ENCODE measurements at regions not wholly inside any gene's neighbourhood (a gene's known extent, or its start where the extent isn't known, plus 50 kb on each side); places are given as distances from the start of the nearest gene placed in this dataset.

- Mint-ChIP-seq H3K4me1 (ENCODE audit: low read depth) (peaks cover 12% of the 10 kb centered on the region), H3K27me3 (ENCODE audit: low read depth) (no peaks in the 10 kb centered on the region), H3K9me3 (ENCODE audit: low read depth) (peaks cover 3% of the 10 kb centered on the region), H3K27ac (ENCODE audit: unreplicated experiment) (no peak overlapping the region), H3K4me3 (ENCODE audit: unreplicated experiment) (no peak overlapping the region), H3K36me3 (ENCODE audit: low read depth) (no peaks in the 10 kb centered on the region)
- TF ChIP-seq CTCF (IDR thresholded peaks at IDR 0.05), result no peak
- DNase-seq (ENCODE audit: low spot score), result no peak
Measured at GRCh38 chr13:79810669-79811068, 329.7 kb downstream of the NDFIP2 start.

- Mint-ChIP-seq H3K36me3 (ENCODE audit: low read depth) (no peaks in the 10 kb centered on the region), H3K4me1 (ENCODE audit: low read depth) (peaks cover 12% of the 10 kb centered on the region), H3K27me3 (ENCODE audit: low read depth) (no peaks in the 10 kb centered on the region), H3K27ac (ENCODE audit: unreplicated experiment) (no peak overlapping the region), H3K4me3 (ENCODE audit: unreplicated experiment) (no peak overlapping the region), H3K9me3 (ENCODE audit: low read depth) (peaks cover 3% of the 10 kb centered on the region)
- no peak for DNase-seq (ENCODE audit: low spot score)
- TF ChIP-seq CTCF (IDR thresholded peaks at IDR 0.05), result no peak
Measured at GRCh38 chr13:79810018-79810417, 329.1 kb downstream of the NDFIP2 start.

- no peak for DNase-seq (ENCODE audit: low spot score)
- H3K27ac Mint-ChIP-seq (ENCODE audit: unreplicated experiment), result no peak overlapping the region
- no peaks in the 10 kb centered on the region for H3K36me3 Mint-ChIP-seq (ENCODE audit: low read depth)
- no peak overlapping the region for H3K4me3 Mint-ChIP-seq (ENCODE audit: unreplicated experiment)
- H3K27me3 Mint-ChIP-seq (ENCODE audit: low read depth), result no peaks in the 10 kb centered on the region
- no peak for TF ChIP-seq CTCF (IDR thresholded peaks at IDR 0.05)
- H3K9me3 Mint-ChIP-seq (ENCODE audit: low read depth), result peaks cover under 1% of the 10 kb centered on the region
- peaks cover 12% of the 10 kb centered on the region for H3K4me1 Mint-ChIP-seq (ENCODE audit: low read depth)
Measured at GRCh38 chr13:79808475-79808874, 327.5 kb downstream of the NDFIP2 start.

DNA sequence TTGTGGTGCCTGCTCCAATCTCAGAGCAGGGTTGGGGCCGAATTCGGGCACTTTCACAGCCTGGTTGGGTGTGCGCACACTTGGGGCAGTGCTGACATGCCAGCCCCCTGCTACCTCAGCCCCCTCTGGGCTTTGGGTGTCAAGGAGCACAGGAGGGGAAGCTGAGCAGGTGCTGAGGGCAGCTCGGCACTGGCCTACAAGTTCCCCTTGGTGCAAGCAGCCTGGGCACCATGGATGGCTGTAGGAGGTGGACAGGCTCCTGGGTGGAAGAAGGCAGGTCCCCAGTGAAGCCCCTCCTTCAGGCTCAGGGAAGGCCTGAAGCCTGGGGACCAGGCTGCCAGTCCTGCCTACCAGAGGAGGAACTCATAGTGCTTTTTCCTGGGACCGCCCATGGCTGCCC is 326.6 kb downstream of the NDFIP2 start:
- Mint-ChIP-seq H3K4me1 (ENCODE audit: low read depth) (peaks cover 12% of the 10 kb centered on the region), H3K27me3 (ENCODE audit: low read depth) (no peaks in the 10 kb centered on the region), H3K36me3 (ENCODE audit: low read depth) (no peaks in the 10 kb centered on the region), H3K9me3 (ENCODE audit: low read depth) (no peaks in the 10 kb centered on the region), H3K4me3 (ENCODE audit: unreplicated experiment) (no peak overlapping the region), H3K27ac (ENCODE audit: unreplicated experiment) (no peak overlapping the region)
- no peak for TF ChIP-seq CTCF (IDR thresholded peaks at IDR 0.05)
- DNase-seq (ENCODE audit: low spot score), result no peak

DNA sequence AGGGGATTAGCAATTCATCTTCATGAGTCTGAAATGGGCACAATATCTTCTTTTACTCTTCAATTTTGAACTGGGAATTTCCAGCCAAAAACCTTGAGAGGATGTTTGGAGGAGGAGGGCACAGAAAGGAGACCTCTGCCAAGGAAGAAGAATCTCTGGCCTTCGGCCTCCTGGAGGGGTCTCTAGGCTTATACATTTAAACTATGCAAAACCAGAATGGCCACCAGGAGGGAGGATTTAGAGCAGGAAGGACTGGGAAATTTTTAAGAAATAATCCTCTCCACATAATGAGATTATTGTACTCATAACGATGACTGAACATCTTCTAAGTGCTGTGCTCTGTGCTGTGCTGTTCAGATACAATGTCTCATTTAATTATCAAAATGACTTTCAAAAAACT is 325.9 kb downstream of the NDFIP2 start:
- DNase-seq (ENCODE audit: low spot score), result no peak
- Mint-ChIP-seq H3K9me3 (ENCODE audit: low read depth) (no peaks in the 10 kb centered on the region), H3K4me1 (ENCODE audit: low read depth) (peaks cover 12% of the 10 kb centered on the region), H3K27me3 (ENCODE audit: low read depth) (no peaks in the 10 kb centered on the region), H3K4me3 (ENCODE audit: unreplicated experiment) (no peak overlapping the region), H3K27ac (ENCODE audit: unreplicated experiment) (no peak overlapping the region), H3K36me3 (ENCODE audit: low read depth) (no peaks in the 10 kb centered on the region)
- TF ChIP-seq CTCF (IDR thresholded peaks at IDR 0.05), result peak; percentile 11
